Activated CD4-positive, alpha-beta memory T cell treated with anti-CD3 and anti-CD28 coated beads for 36 hours (primary cell): ENCODE measurements at regions not wholly inside any gene's neighbourhood (a gene's known extent, or its start where the extent isn't known, plus 50 kb on each side); places are given as distances from the start of the nearest gene placed in this dataset.
"Not testable (repeated sequence)": the region's sequence is repeated elsewhere in the genome, so short reads cannot be mapped to it uniquely, and the experiment has no call there.

Source experiments
- CTCF ChIA-PET: fragments of 350-600 bp; sonication (Branson Sonifier 250); formaldehyde crosslinking; loops from one replicate; lab custom pipeline; 2021; ENCODE audit warnings: antibody characterized with exemption, inconsistent platforms; lab: Charles Lee
- POLR2A ChIA-PET: fragments of 350-600 bp; sonication (Branson Sonifier 250); formaldehyde crosslinking; loops from one replicate; lab custom pipeline; 2021; ENCODE audit warnings: antibody characterized with exemption; lab: Charles Lee
- DNase-seq: peaks from one replicate; pipeline ENCODE4 v3.0.0-alpha.2; 2020
- H3K27ac Mint-ChIP-seq: one replicate; pipeline ENCODE4 v1.8.0; 2021; ENCODE audit warnings: mixed read lengths
- H3K27me3 Mint-ChIP-seq: one replicate; pipeline ENCODE4 v1.8.0; 2021; ENCODE audit warnings: mixed read lengths
- H3K36me3 Mint-ChIP-seq: one replicate; pipeline ENCODE4 v1.8.0; 2021; ENCODE audit warnings: mixed read lengths
- H3K4me1 Mint-ChIP-seq: one replicate; pipeline ENCODE4 v1.8.0; 2021; ENCODE audit warnings: low read depth, mixed read lengths
- H3K4me3 Mint-ChIP-seq: one replicate; pipeline ENCODE4 v1.8.0; 2021; ENCODE audit warnings: mild to moderate bottlenecking, mixed read lengths
- H3K9me3 Mint-ChIP-seq: one replicate; pipeline ENCODE4 v1.8.0; 2021; ENCODE audit warnings: mixed read lengths
- intact Hi-C: fragments of 100-400 bp; cut with micrococcal nuclease; formaldehyde crosslinking; loops from one replicate; pipeline ENCODE4 v1.15.1; 2023

- H3K9me3 Mint-ChIP-seq = peaks cover 3% of the 10 kb centered on the region
- POLR2A ChIA-PET = no interaction called here
- CTCF ChIA-PET = no interaction called here
- no peak overlapping the region for H3K4me3 Mint-ChIP-seq
- intact Hi-C loops = no loop called here
- no peaks in the 10 kb centered on the region for H3K27me3 Mint-ChIP-seq
- H3K36me3 Mint-ChIP-seq = no peaks in the 10 kb centered on the region
- no peak overlapping the region for H3K27ac Mint-ChIP-seq
- DNase-seq = no peak
- H3K4me1 Mint-ChIP-seq = no peaks in the 10 kb centered on the region
Observed at GRCh38 chr9:81459591-81459990, 229.8 kb downstream of the TLE1 start.

GRCh38 chr9:81456431-81457006, 232.8 kb downstream of the TLE1 start:
- no peaks in the 10 kb centered on the region for H3K36me3 Mint-ChIP-seq
- no peak for DNase-seq
- no peak overlapping the region for H3K27ac Mint-ChIP-seq
- ChIA-PET POLR2A (no interaction called here), CTCF (no interaction called here)
- H3K4me3 Mint-ChIP-seq = no peak overlapping the region
- no peaks in the 10 kb centered on the region for H3K27me3 Mint-ChIP-seq
- H3K4me1 Mint-ChIP-seq = no peaks in the 10 kb centered on the region
- peaks cover 6% of the 10 kb centered on the region for H3K9me3 Mint-ChIP-seq
- intact Hi-C loops = no loop called here

DNA sequence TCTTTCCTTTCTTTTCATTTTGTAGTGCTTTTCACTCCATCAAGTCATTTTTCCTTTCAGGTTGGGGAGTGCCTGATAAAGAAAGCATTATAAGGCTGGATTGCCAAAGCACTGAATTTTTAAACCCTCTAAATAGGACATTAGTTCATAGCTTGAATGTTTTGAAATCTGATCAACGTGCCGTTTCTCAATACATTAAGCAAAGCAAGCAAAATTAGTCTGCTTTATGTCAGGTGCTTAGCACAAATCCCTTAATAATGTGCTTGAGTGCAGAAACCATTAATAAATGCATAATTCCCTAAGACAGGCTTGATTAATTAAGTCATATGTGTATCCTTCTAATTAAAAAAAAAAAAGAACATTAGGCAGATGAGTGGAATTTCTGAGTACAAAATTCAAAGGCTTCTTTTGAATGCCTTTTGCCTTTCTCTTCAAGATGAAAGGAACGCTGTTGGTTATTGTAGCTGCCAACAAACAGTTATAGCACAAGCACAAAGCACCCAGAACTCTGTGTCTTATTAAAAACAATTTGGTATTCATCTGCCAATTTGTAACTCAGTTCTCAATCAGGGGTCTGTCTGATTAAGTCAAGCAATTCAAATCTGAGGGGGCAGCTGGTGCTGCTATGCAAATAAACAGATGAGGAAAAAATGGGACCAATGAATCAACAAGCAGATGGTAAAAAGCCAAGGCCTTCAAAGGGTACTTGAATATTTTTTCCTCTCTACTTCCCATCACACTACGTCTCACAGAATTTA, 233.7 kb downstream of the TLE1 start:
- no peaks in the 10 kb centered on the region for H3K36me3 Mint-ChIP-seq
- no peak for DNase-seq
- ChIA-PET CTCF (no interaction called here), POLR2A (no interaction called here)
- no peak overlapping the region for H3K27ac Mint-ChIP-seq
- peaks cover 6% of the 10 kb centered on the region for H3K9me3 Mint-ChIP-seq
- H3K27me3 Mint-ChIP-seq = no peaks in the 10 kb centered on the region
- intact Hi-C loops = no loop called here
- no peaks in the 10 kb centered on the region for H3K4me1 Mint-ChIP-seq
- no peak overlapping the region for H3K4me3 Mint-ChIP-seq

- H3K27me3 Mint-ChIP-seq = no peaks in the 10 kb centered on the region
- peaks cover 45% of the 10 kb centered on the region for H3K9me3 Mint-ChIP-seq
- no peaks in the 10 kb centered on the region for H3K36me3 Mint-ChIP-seq
- H3K4me1 Mint-ChIP-seq = no peaks in the 10 kb centered on the region
- CTCF ChIA-PET = no interaction called here
- no peak overlapping the region for H3K27ac Mint-ChIP-seq
- no peak for DNase-seq
- H3K4me3 Mint-ChIP-seq = no peak overlapping the region
- POLR2A ChIA-PET = interaction anchor here (0.8 kb wide), 1 partner anchor 64 kb away, joined by 3 read pairs; no protein-coding TSS in a partner anchor
- intact Hi-C loops = no loop called here
Observed at GRCh38 chr9:81445331-81445921, 243.9 kb downstream of the TLE1 start.

DNA sequence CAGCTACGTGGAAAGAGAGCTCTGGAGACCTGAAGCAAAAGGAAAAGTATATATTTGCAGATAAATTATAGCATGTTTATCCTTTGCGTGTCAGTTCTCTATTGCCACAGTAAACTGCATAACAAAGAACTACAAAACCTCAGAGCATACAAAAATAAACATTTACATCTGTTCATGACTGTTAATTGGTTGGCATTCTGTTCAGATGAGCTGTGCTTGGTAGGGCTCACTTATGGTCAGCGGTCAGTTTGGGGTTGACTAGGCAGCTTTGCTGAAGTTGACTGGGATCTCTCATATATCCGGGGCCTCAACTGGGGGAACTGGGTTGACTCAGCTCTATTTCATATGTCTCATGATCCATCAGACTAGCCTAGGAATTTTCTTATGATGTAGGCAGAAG, 257.7 kb downstream of the TLE1 start:
- Mint-ChIP-seq H3K27ac (no peak overlapping the region), H3K4me3 (no peak overlapping the region), H3K36me3 (no peaks in the 10 kb centered on the region), H3K9me3 (peaks cover 20% of the 10 kb centered on the region), H3K4me1 (no peaks in the 10 kb centered on the region), H3K27me3 (no peaks in the 10 kb centered on the region)
- no peak for DNase-seq
- ChIA-PET CTCF (interaction anchor here (0.6 kb wide), 1 partner anchor 341 kb away, joined by 3 read pairs; no protein-coding TSS in a partner anchor), POLR2A (no interaction called here)
- intact Hi-C loops = no loop called here

GRCh38 chr9:81430727-81431126, 258.6 kb downstream of the TLE1 start:
- H3K36me3 Mint-ChIP-seq = no peaks in the 10 kb centered on the region

DNA sequence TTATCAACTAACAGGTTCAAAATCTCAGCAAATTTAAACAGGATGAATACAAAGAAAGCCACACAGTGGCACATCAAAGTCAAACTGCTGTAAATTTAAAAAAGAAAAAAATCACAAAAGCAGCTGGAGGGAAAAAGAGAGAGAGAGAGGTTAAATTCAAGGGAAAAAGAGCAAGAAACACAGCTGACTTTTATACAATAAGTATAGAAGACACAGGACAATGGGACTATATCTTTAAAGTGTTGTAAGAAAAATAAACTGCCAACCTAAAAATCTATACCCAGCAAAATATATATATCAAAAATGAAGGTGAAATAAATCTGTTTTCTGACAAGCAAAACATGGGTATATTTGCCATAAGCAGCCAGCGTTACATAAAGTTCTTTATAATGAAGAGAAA, 261.5 kb downstream of the TLE1 start:
- no peak overlapping the region for H3K4me3 Mint-ChIP-seq
- no peaks in the 10 kb centered on the region for H3K27me3 Mint-ChIP-seq
- H3K4me1 Mint-ChIP-seq = no peaks in the 10 kb centered on the region
- no peak for DNase-seq
- H3K36me3 Mint-ChIP-seq = no peaks in the 10 kb centered on the region
- H3K9me3 Mint-ChIP-seq = peaks cover 27% of the 10 kb centered on the region
- intact Hi-C loops = no loop called here
- CTCF ChIA-PET = no interaction called here
- no peak overlapping the region for H3K27ac Mint-ChIP-seq
- POLR2A ChIA-PET = no interaction called here

More at GRCh38 chr9:81430727-81431126, 258.6 kb downstream of the TLE1 start:
- Mint-ChIP-seq H3K27ac (no peak overlapping the region), H3K27me3 (no peaks in the 10 kb centered on the region), H3K4me3 (no peak overlapping the region), H3K9me3 (peaks cover 24% of the 10 kb centered on the region), H3K4me1 (no peaks in the 10 kb centered on the region)
- DNase-seq = no peak
- CTCF ChIA-PET = no interaction called here
- POLR2A ChIA-PET = no interaction called here
- intact Hi-C loops = no loop called here

DNA sequence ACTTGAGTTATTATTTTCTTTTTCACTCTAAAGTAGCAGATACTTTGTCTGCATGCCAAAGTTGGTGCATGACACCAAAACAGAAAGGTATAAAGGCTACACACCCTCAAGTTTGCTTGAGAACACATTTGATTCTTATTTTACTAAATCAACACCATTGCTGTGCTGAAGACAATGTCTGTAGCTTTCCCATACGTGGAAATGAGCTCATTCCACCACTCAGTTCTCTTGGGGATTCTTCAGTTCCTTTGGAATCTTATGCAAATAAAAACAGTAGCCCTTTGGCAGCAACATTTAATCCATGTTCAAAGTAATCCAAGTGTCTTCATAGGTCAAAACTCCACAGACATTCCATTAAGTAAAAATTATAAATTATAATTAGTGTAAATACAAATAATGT, 264.9 kb downstream of the TLE1 start:
- intact Hi-C loops = no loop called here
- Mint-ChIP-seq H3K9me3 (peaks cover 22% of the 10 kb centered on the region), H3K36me3 (no peaks in the 10 kb centered on the region), H3K4me3 (no peak overlapping the region), H3K4me1 (no peaks in the 10 kb centered on the region), H3K27ac (no peak overlapping the region), H3K27me3 (no peaks in the 10 kb centered on the region)
- ChIA-PET CTCF (no interaction called here), POLR2A (no interaction called here)
- no peak for DNase-seq

DNA sequence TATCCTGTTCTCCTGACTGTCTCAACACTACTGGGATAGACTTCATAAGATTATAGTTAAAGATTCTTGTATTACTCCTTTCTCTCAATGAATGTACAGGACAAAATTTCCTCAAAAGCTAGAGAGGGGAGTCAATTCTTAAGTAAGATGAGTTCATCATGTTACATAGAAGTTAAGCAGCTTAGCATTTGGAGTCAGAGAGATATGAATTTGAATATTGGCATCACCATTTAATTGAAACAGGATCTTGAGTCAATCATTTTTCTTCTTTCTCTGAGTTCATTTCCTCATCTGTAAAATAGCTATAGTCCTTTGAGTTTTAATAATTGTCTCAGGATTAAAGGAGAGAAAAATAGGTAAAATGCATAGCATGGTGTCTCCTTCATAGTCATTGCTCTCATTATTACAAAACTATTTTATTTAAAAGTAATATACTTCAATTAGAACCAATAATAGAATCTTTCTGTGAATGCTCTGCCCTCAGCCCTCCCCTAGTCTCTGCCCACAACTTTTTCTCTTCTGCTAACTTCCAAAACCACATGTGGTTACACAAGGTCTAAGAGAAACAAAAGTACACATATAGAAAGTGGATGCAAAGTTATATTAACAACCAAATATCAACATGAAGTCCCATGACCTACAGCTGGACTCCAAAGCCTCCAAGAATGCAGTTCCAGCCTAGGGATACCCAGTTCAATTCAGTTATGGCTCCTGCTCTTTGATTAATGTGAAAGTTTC, 265.6 kb downstream of the TLE1 start:
- no peak overlapping the region for H3K27ac Mint-ChIP-seq
- ChIA-PET POLR2A (no interaction called here), CTCF (no interaction called here)
- H3K27me3 Mint-ChIP-seq = no peaks in the 10 kb centered on the region
- no peaks in the 10 kb centered on the region for H3K4me1 Mint-ChIP-seq
- DNase-seq = no peak
- H3K4me3 Mint-ChIP-seq = no peak overlapping the region
- intact Hi-C loops = no loop called here
- no peaks in the 10 kb centered on the region for H3K36me3 Mint-ChIP-seq
- peaks cover 22% of the 10 kb centered on the region for H3K9me3 Mint-ChIP-seq

- H3K4me3 Mint-ChIP-seq, intact Hi-C loops, DNase-seq, H3K27ac Mint-ChIP-seq, H3K27me3 Mint-ChIP-seq, POLR2A ChIA-PET, CTCF ChIA-PET, H3K36me3 Mint-ChIP-seq, H3K4me1 Mint-ChIP-seq: not testable (repeated sequence)
- peaks cover 14% of the 10 kb centered on the region for H3K9me3 Mint-ChIP-seq
Observed at GRCh38 chr9:81421090-81421489, 268.3 kb downstream of the TLE1 start.

- no peak overlapping the region for H3K27ac Mint-ChIP-seq
- no peaks in the 10 kb centered on the region for H3K4me1 Mint-ChIP-seq
- no peak for DNase-seq
- intact Hi-C loops = no loop called here
- CTCF ChIA-PET = no interaction called here
- H3K9me3 Mint-ChIP-seq = peaks cover 7% of the 10 kb centered on the region
- H3K27me3 Mint-ChIP-seq = no peaks in the 10 kb centered on the region
- POLR2A ChIA-PET = no interaction called here
- no peaks in the 10 kb centered on the region for H3K36me3 Mint-ChIP-seq
- H3K4me3 Mint-ChIP-seq = no peak overlapping the region
Observed at GRCh38 chr9:81420024-81420423, 269.3 kb downstream of the TLE1 start.

- intact Hi-C loops = no loop called here
- H3K4me3 Mint-ChIP-seq = no peak overlapping the region
- H3K36me3 Mint-ChIP-seq = no peaks in the 10 kb centered on the region
- DNase-seq = no peak
- CTCF ChIA-PET = no interaction called here
- peaks cover 7% of the 10 kb centered on the region for H3K9me3 Mint-ChIP-seq
- no peaks in the 10 kb centered on the region for H3K4me1 Mint-ChIP-seq
- no peaks in the 10 kb centered on the region for H3K27me3 Mint-ChIP-seq
- H3K27ac Mint-ChIP-seq = no peak overlapping the region
- POLR2A ChIA-PET = no interaction called here
Observed at GRCh38 chr9:81417941-81418340, 271.4 kb downstream of the TLE1 start.
